ENCODE measurements at regions not wholly inside any gene's neighbourhood (a gene's known extent, or its start where the extent isn't known, plus 50 kb on each side); places are given as distances from the start of the nearest gene placed in this dataset.
"Not testable (repeated sequence)": the region's sequence is repeated elsewhere in the genome, so short reads cannot be mapped to it uniquely, and the experiment has no call there.

DNA sequence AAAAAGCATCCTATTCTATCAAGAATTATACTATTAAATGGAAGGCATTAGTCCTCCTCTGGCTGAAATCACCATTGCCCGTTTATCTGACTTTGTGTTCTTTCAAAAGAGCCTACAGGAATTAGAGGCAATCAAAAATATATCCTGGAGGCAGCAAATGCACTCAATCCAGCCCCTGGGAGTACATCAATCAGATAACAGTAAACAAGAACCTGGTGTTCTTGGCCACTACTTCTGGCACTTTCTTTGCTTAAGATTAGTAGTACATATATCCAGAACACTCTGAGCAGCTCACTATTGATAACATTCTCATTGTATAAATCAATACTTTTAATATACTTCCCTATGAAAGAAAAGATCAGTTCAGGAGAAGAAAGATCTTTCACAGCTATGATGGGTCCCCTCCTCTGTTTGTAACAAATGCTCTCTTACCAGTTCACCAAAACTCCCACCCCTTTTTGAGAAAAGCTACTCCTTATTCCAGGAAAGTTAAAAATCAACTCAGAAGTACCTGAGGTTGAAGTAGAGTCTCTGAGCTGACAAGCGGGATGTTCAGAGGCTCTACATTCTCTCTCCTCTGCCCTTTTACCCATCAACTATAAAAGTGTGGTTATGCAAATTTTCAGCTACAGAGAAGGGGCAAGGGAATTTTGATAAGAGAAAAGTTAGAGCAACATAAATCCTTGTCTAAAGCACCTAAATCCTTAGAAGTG is 176.0 kb downstream of the COX18 start:
- H3K27ac Mint-ChIP-seq = no peak overlapping the region
- CTCF ChIA-PET = no interaction called here
- ATAC-seq (no peak), DNase-seq (no peak)
- no peak overlapping the region for H3K4me3 Mint-ChIP-seq
- H3K36me3 Mint-ChIP-seq = no peaks in the 10 kb centered on the region
- no peaks in the 10 kb centered on the region for H3K9me3 Mint-ChIP-seq (ENCODE audit: low read depth)
- peaks cover 8% of the 10 kb centered on the region for H3K27me3 Mint-ChIP-seq
- no peaks in the 10 kb centered on the region for H3K4me1 Mint-ChIP-seq

DNA sequence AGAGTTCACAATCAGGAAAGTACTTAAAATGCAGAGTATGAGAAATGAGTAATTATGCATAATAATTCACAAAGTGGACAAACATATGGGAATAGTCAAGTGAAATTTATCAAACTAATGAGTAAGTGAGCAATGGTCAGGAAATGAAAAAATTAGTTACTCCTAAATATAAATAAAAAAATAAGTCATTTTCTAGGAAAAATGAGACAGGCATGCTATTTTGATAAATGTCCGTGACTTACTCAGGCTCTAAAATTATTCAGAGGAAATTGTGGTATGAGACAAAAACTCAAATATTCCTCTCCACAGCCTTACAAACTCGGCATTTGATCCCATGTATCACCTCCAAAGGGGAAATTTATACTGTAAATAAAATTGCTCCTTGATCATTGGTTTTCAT is 181.2 kb downstream of the COX18 start:
- Mint-ChIP-seq H3K9me3 (ENCODE audit: low read depth) (no peaks in the 10 kb centered on the region), H3K4me3 (no peak overlapping the region), H3K36me3 (no peaks in the 10 kb centered on the region), H3K4me1 (no peaks in the 10 kb centered on the region), H3K27ac (no peak overlapping the region), H3K27me3 (peaks cover 5% of the 10 kb centered on the region)
- ATAC-seq (no peak), DNase-seq (no peak)
- CTCF ChIA-PET = no interaction called here

DNA sequence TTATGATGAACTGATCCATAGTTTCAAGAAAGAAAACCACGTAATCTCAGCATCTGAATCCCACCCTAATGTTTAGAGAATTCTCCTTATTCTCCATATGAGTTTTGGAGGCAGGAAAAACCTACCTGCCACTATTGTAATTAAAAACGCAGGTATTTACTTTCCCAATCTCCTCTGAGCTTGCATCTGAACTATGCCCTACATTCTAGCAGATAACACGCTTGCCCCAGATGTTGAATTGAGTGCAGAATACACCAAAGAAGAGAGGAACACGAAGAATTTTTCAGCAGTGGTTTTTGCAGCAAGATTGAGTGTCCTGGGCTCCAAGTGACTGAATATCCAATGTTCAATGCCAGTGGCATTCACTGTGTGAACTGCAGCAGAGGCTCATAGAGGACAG is 182.4 kb downstream of the COX18 start:
- DNase-seq (no peak), ATAC-seq (no peak)
- Mint-ChIP-seq H3K9me3 (ENCODE audit: low read depth) (no peaks in the 10 kb centered on the region), H3K27me3 (peaks cover 2% of the 10 kb centered on the region), H3K4me3 (no peak overlapping the region), H3K27ac (no peak overlapping the region), H3K4me1 (no peaks in the 10 kb centered on the region), H3K36me3 (no peaks in the 10 kb centered on the region)
- CTCF ChIA-PET = no interaction called here

DNA sequence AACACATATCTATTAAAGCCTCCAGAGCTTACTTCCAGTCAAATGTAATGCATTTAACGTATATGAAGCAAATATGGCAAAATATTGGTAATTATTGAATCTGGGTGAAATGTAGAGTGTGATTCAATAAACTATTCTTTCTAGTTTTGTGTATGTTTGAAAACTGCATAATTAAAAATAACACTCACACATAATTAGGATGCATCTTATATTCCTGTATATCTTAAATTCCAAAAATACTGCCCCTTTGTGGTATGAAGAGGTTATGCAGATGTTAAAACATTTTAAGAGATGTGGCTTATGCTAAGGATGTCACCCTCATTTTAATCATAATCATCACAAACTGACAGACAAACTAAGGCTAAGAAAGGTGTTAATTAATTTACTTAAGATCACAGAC is 182.9 kb downstream of the COX18 start:
- H3K4me1 Mint-ChIP-seq = no peaks in the 10 kb centered on the region
- no peak for DNase-seq
- no peak for ATAC-seq
- no peak overlapping the region for H3K4me3 Mint-ChIP-seq
- H3K9me3 Mint-ChIP-seq (ENCODE audit: low read depth) = no peaks in the 10 kb centered on the region
- CTCF ChIA-PET = no interaction called here
- no peaks in the 10 kb centered on the region for H3K27me3 Mint-ChIP-seq
- H3K36me3 Mint-ChIP-seq = no peaks in the 10 kb centered on the region
- no peak overlapping the region for H3K27ac Mint-ChIP-seq

DNA sequence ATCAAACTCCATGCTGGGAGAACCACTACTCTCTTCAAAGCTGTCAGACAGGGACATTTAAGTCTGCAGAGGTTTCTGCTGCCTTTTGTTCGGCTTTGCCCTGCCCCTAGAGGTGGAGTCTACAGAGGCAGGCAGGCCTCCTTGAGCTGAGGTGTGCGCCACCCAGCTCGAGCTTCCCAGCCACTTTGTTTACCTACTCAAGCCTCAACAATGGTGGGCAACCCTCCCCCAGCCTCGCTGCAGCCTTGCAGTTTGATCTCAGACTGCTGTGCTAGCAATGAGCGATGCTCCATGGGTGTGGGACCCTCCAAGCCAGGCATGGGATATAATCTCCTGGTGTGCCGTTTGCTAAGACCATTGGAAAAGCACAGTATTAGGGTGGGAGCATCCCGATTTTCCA is 185.3 kb downstream of the COX18 start:
- H3K4me3 Mint-ChIP-seq; ATAC-seq; H3K4me1 Mint-ChIP-seq; H3K27me3 Mint-ChIP-seq; DNase-seq; H3K9me3 Mint-ChIP-seq (ENCODE audit: low read depth); H3K27ac Mint-ChIP-seq; H3K36me3 Mint-ChIP-seq; CTCF ChIA-PET: not testable (repeated sequence)

DNA sequence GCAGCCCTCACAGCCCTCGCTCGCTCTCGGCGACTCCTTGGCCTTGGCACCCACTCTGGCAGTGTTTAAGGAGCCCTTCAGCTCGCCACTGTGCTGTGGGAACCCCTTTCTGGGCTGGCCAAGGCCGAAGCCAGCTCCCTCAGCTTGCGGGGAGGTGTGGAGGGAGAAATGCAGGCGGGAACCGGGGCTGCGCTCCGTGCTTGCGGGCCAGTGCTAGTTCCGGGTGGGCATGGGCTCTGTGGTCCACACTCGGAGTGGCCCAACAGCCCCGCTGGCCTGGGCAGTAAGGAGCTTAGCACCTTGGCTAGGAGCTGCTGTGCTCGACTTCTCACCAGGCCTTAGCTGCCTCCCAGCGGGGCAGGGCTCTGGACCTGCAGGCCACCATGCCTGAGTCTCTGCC is 192.6 kb downstream of the COX18 start:
- Mint-ChIP-seq H3K27ac (no peak overlapping the region), H3K36me3 (no peaks in the 10 kb centered on the region), H3K27me3 (no peaks in the 10 kb centered on the region), H3K9me3 (ENCODE audit: low read depth) (no peaks in the 10 kb centered on the region), H3K4me1 (no peaks in the 10 kb centered on the region), H3K4me3 (no peak overlapping the region)
- ATAC-seq = no peak
- CTCF ChIA-PET = no interaction called here
- no peak for DNase-seq

DNA sequence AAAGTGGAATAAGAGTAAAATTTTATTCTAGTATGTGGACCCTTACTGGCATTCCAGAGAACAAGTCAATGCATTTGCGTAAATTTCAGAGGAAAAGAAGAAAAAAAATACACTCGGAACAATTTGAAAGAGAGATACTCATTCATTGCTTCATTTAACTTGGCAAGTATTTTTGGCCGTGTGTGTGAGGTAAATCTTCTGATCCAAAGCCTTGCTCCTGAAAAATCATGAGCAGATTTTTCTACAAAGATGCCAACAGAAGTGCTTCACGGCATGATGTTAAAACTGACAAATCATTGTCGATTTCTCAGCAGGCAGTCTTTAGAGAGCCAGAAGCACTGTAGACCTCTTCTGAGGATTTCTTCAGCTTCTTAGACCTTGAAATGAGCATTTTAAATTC is 194.0 kb downstream of the COX18 start:
- DNase-seq (no peak), ATAC-seq (no peak)
- CTCF ChIA-PET = no interaction called here
- H3K9me3 Mint-ChIP-seq (ENCODE audit: low read depth) = no peaks in the 10 kb centered on the region
- H3K4me1 Mint-ChIP-seq = no peaks in the 10 kb centered on the region
- H3K4me3 Mint-ChIP-seq = no peak overlapping the region
- H3K36me3 Mint-ChIP-seq = no peaks in the 10 kb centered on the region
- H3K27me3 Mint-ChIP-seq = no peaks in the 10 kb centered on the region
- no peak overlapping the region for H3K27ac Mint-ChIP-seq

DNA sequence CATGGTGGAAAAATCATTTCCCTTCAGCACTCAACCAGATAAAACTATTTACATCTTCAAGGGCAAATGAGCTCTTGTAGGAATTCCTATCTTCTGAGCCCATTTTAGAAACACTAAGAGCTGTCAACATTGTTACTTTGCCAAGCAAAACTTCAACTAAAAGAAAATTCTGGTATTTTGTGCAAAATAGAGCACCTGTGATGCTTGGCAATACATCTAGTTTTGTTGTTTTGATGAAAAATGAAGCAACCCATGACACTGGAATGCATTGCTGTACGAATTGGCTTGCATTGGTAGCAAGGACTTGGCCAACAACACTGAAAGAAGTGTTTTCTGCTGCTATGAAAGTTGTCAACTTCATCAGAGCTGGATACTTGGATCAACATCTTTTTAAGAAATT is 194.4 kb downstream of the COX18 start:
- no peaks in the 10 kb centered on the region for H3K36me3 Mint-ChIP-seq
- no peak for DNase-seq
- no peak for ATAC-seq
- no peak overlapping the region for H3K27ac Mint-ChIP-seq
- no peaks in the 10 kb centered on the region for H3K9me3 Mint-ChIP-seq (ENCODE audit: low read depth)
- no peaks in the 10 kb centered on the region for H3K27me3 Mint-ChIP-seq
- H3K4me3 Mint-ChIP-seq = no peak overlapping the region
- no peaks in the 10 kb centered on the region for H3K4me1 Mint-ChIP-seq
- CTCF ChIA-PET = no interaction called here

DNA sequence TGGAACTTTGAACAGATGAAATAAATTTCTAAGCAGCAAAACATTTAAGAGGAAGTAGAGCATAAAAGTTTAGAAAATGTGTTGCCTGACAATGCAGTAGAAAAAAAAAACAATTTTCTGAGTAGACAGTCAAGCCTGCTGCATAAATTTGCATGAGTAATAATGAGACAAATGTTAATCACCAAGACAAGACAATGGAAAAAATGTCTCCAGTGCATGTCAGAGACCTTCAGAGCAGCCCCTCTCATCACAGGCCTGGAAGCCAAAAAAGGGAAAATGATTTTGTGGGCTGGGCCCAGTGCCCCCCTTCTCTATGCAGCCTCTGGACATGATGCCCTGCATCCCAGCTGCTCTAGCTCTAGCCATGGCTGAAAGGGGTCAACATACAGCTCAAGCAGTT is 204.6 kb downstream of the COX18 start:
- no peak overlapping the region for H3K4me3 Mint-ChIP-seq
- no peak for DNase-seq
- no peaks in the 10 kb centered on the region for H3K4me1 Mint-ChIP-seq
- CTCF ChIA-PET = no interaction called here
- no peaks in the 10 kb centered on the region for H3K27me3 Mint-ChIP-seq
- no peaks in the 10 kb centered on the region for H3K36me3 Mint-ChIP-seq
- H3K9me3 Mint-ChIP-seq (ENCODE audit: low read depth) = no peaks in the 10 kb centered on the region
- H3K27ac Mint-ChIP-seq = no peak overlapping the region
- no peak for ATAC-seq

DNA sequence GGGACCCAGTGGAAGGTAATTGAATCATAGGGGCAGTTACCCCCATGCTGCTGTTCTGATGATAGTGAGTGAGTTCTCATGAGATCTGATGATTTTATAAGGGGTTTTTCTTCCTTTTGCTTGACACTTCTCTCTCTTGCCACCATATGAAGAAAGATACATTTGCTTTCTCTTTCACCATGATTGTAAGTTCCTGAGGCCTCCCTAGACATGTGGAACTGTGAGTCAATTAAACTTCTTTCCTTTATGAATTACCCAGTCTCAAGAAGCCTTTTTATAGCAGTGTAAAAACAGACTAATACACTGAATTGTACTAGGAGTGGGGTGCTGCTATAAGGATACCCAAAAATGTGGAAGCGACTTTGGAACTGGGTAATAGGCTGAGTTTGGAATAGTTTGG is 205.2 kb downstream of the COX18 start:
- H3K4me3 Mint-ChIP-seq; H3K27ac Mint-ChIP-seq; CTCF ChIA-PET; ATAC-seq; DNase-seq; H3K9me3 Mint-ChIP-seq (ENCODE audit: low read depth); H3K27me3 Mint-ChIP-seq; H3K36me3 Mint-ChIP-seq; H3K4me1 Mint-ChIP-seq: not testable (repeated sequence)

DNA sequence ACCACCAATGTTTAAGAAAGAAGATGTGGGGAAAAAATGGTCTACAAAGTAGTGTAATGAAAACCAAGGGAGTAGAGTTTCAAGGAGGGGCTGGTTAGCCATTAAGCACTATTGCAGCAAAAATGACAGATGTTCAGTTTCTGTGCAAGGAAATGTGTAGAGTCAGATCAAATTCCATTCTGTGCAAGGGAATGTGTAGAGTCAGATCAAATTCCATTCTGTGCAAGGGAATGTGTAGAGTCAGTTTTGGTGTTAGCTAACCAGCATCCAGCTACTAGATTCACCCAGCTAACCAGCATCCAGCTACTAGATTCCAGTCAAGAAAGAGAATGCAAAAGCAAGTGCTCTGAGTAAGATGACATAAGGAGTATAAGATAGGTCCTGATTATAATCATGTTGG is 208.8 kb downstream of the COX18 start:
- H3K9me3 Mint-ChIP-seq (ENCODE audit: low read depth) = no peaks in the 10 kb centered on the region
- no peaks in the 10 kb centered on the region for H3K27me3 Mint-ChIP-seq
- no peaks in the 10 kb centered on the region for H3K36me3 Mint-ChIP-seq
- no peak overlapping the region for H3K4me3 Mint-ChIP-seq
- no peak overlapping the region for H3K27ac Mint-ChIP-seq
- CTCF ChIA-PET = no interaction called here
- H3K4me1 Mint-ChIP-seq = no peaks in the 10 kb centered on the region
- DNase-seq (no peak), ATAC-seq (no peak)

DNA sequence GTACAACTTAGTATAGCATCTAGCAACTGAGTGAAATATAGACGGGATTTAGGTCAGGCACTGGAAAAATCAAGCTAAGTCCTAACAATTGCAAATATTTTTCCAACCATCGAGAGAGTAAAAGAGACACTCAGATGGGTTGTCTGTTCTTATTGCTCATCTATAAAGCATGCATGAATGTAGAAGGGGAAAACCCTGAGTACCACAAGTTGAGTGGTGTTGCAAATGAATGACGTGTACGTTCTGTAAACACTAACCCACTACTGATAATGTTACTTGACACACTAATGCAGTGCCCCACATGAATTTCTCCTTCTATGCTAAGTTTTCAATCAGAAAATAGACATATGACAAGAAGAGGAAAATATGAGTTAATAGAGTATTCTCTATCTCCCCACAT is 211.2 kb downstream of the COX18 start:
- no peak overlapping the region for H3K27ac Mint-ChIP-seq
- CTCF ChIA-PET = no interaction called here
- H3K27me3 Mint-ChIP-seq = no peaks in the 10 kb centered on the region
- no peak overlapping the region for H3K4me3 Mint-ChIP-seq
- no peaks in the 10 kb centered on the region for H3K9me3 Mint-ChIP-seq (ENCODE audit: low read depth)
- no peaks in the 10 kb centered on the region for H3K4me1 Mint-ChIP-seq
- no peak for ATAC-seq
- no peak for DNase-seq
- no peaks in the 10 kb centered on the region for H3K36me3 Mint-ChIP-seq

DNA sequence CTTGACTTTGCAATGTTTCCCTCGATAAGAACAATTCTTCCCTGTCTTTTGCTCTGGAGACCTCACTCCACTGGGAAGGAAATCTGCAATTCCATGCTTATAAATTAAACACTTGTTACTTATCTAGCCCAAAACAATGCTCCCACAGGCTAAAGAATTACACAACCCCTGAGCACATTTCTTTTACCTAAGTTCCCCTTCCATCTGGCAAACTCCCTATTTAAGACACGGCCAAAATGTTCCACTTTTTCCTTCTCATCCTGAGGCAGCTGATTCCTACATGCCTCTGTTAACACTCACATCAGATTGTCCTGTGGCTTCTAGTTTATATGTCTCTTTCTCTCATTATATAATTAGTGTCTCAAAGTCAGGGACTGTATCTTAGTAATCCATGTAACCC is 211.7 kb downstream of the COX18 start:
- Mint-ChIP-seq H3K27ac (no peak overlapping the region), H3K4me3 (no peak overlapping the region), H3K36me3 (no peaks in the 10 kb centered on the region), H3K9me3 (ENCODE audit: low read depth) (no peaks in the 10 kb centered on the region), H3K27me3 (no peaks in the 10 kb centered on the region), H3K4me1 (no peaks in the 10 kb centered on the region)
- DNase-seq (no peak), ATAC-seq (no peak)
- CTCF ChIA-PET = no interaction called here

DNA sequence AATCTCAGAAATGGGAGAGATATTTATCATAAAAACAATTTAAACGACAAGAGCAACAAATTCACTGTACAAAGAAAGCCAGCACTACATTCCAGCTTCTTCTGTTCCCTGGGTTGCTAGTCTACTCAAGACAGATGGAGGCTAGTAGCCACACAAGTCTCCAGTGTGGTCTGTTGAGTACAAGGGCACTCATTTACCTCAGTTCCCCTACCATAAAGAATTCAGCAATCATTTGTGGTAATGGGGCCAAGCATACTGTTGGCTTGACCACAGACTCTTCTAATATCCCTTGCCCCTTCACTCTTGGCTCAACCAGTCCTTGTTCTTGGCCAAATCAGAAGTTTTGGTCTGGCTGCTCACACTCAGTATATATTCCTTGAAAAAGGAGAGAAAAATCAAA is 212.3 kb downstream of the COX18 start:
- no peak for DNase-seq
- H3K27me3 Mint-ChIP-seq = no peaks in the 10 kb centered on the region
- H3K27ac Mint-ChIP-seq = no peak overlapping the region
- H3K36me3 Mint-ChIP-seq = no peaks in the 10 kb centered on the region
- H3K4me1 Mint-ChIP-seq = no peaks in the 10 kb centered on the region
- no peak for ATAC-seq
- no peak overlapping the region for H3K4me3 Mint-ChIP-seq
- no peaks in the 10 kb centered on the region for H3K9me3 Mint-ChIP-seq (ENCODE audit: low read depth)
- CTCF ChIA-PET = no interaction called here

All from activated CD8-positive, alpha-beta memory T cell treated with anti-CD3 and anti-CD28 coated beads, Interleukin-2, amount 10 ng/mL, durations not matched to agents 7 days and 5 days (primary cell).